Small intestine (tissue), 7 donors: ENCODE measurements at regions not wholly inside any gene's neighbourhood (a gene's known extent, or its start where the extent isn't known, plus 50 kb on each side); places are given as distances from the start of the nearest gene placed in this dataset.
"Not testable (repeated sequence)": the region's sequence is repeated elsewhere in the genome, so short reads cannot be mapped to it uniquely, and the experiment has no call there.

ENCODE experiments used
- DNase-seq, 2 donors: peaks; one replicate each; pipeline versions ENCODE4 v3.0.0 to v3.0.0-alpha.2; 2013
- FAIRE-seq: peaks from 2 replicates; lab custom pipeline; 2012; peaks lifted over from hg19 to GRCh38; lab: Jason Lieb, UNC
- H3K27ac ChIP-seq, 3 donors: one replicate each; pipeline ENCODE4 v1.5.1; 2013; ENCODE audit warnings: low read length in 2 of 3, mild to moderate bottlenecking in 2 of 3, control low read depth in 1 of 3, inconsistent platforms in 1 of 3, low read depth in 1 of 3, moderate library complexity in 1 of 3
- H3K27me3 ChIP-seq, 3 donors: one replicate each; pipeline ENCODE4 v1.6.1; 2013; ENCODE audit warnings: low read length in 3 of 3, inconsistent platforms in 1 of 3; ENCODE audit not compliant: control insufficient read depth in 3 of 3, insufficient read depth in 3 of 3
- H3K36me3 ChIP-seq, 3 donors: one replicate each; pipeline ENCODE4 v1.6.1; 2013; ENCODE audit warnings: low read length in 3 of 3, inconsistent platforms in 1 of 3, low read depth in 1 of 3, mild to moderate bottlenecking in 1 of 3, moderate library complexity in 1 of 3; ENCODE audit not compliant: control insufficient read depth in 3 of 3, insufficient read depth in 2 of 3
- H3K4me1 ChIP-seq, 3 donors: one replicate each; pipeline ENCODE4 v1.6.1; 2013; ENCODE audit warnings: low read length in 2 of 3, inconsistent platforms in 1 of 3, low read depth in 1 of 3, mild to moderate bottlenecking in 1 of 3, moderate library complexity in 1 of 3; ENCODE audit not compliant: control insufficient read depth in 3 of 3, insufficient read depth in 2 of 3
- H3K4me3 ChIP-seq, 3 donors: one replicate each; pipeline ENCODE4 v1.5.1; 2013; ENCODE audit warnings: low read length in 3 of 3, control low read depth in 1 of 3, inconsistent platforms in 1 of 3, low read depth in 1 of 3, mild to moderate bottlenecking in 1 of 3, moderate library complexity in 1 of 3
- H3K9me3 ChIP-seq, 2 donors: one replicate each; pipeline ENCODE4 v1.6.1; 2013; ENCODE audit warnings: low read depth in 1 of 2, low read length in 1 of 2; ENCODE audit not compliant: control insufficient read depth in 2 of 2, insufficient read depth in 1 of 2
- WGBS, 3 donors: extraction: QIAGEN DNeasy Blood & Tissue Kit; methylation state at CpG; one replicate each; pipeline ENCODE4 v1.1.7; 2013; 5-methylcytosine and 5-hydroxymethylcytosine counted together
- donor health status: healthy with polysubstance abuse.
- donor health status: control.
- donor health status: control.
- donor health status: Bipolar disorder and iron deficiency.
- donor health status: healthy.

DNA sequence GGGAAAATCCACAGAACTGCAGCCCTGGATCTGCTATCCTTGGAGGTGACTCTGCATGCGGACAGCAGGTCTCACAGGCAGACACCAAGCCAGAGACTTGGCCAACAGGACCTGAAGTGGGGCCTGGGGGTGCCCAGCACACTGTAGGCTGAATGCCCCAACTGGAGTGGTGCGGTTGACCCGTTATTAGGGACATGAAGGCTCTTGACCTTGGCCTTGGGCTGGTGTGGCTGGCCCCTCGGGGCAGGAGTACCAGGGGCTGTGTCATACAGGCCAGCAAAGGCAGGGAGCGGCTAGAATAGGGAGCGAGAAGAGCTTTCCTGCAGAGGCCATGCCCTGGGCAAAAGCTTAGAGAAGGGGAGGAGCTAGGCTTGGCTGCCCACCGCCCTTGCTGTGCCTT lies 153.2 kb upstream of the MVB12B start:
- no peak for DNase-seq
- FAIRE-seq = no peak
- H3K4me1 ChIP-seq = no peaks in the 10 kb centered on the region
- 79 to 80% (median 79%) methylated on average over 7 of the region's 7 CpGs for WGBS, 3 donors
- H3K27ac ChIP-seq = no peak overlapping the region
- no peaks in the 10 kb centered on the region for H3K36me3 ChIP-seq
- no peak overlapping the region for H3K4me3 ChIP-seq
- H3K27me3 ChIP-seq = peaks cover 0 to 3% (median 0%) of the 10 kb centered on the region in 3 donors
- peaks cover 0 to 2% of the 10 kb centered on the region in 2 donors for H3K9me3 ChIP-seq

DNA sequence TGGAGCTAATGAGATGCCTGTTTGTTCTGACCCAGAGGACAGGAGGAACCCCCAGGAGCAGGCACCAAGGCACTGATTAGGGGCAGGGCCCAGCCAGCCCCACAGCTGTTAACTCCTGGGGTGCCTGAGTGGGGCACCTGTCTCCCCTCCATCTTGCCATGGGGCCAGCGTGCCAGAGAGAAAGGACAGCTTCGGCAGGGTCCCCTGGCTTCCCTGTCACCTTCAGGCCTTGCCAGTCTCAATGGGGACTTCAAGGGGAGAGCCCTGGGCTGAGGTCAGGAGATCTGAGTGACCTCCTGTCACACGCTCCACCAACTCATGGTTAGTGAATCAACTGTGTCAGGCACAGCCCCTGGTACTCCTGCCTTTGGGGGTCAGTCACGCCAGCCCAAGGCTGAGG lies 152.7 kb upstream of the MVB12B start:
- no peaks in the 10 kb centered on the region for H3K4me1 ChIP-seq
- DNase-seq = no peak
- FAIRE-seq = no peak

DNA sequence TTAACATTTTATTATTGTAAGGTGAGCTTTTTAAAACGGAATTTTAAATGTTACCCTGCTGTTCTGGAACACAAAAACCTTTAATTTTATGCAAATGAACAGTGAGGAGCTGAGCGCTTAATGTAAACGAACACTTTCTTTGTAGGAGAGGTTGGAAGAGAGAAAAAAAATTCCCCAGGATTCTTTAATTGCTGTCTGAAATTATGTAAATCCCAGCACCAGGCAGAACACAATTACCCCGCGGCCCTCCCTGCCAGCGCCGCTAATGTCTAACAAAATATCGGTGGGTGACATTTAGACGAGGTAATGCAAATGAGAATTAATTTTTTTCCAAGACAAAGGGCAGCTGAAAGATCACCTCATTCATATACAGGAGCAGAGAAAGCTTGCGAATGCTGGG lies 143.4 kb upstream of the MVB12B start:
- no peaks in the 10 kb centered on the region for H3K36me3 ChIP-seq
- 69 to 73% (median 71%) methylated on average over 10 of the region's 10 CpGs for WGBS, 3 donors
- H3K27me3 ChIP-seq = peaks cover 0 to 5% (median 4%) of the 10 kb centered on the region in 3 donors
- no peak overlapping the region for H3K27ac ChIP-seq
- DNase-seq = no peak
- H3K4me1 ChIP-seq = no peaks in the 10 kb centered on the region
- no peak overlapping the region for H3K4me3 ChIP-seq
- peaks cover 0 to 3% of the 10 kb centered on the region in 2 donors for H3K9me3 ChIP-seq
- no peak for FAIRE-seq

More for the DNA sequence above, 152.7 kb upstream of the MVB12B start:
- H3K27me3 ChIP-seq = peaks cover 0 to 3% (median 0%) of the 10 kb centered on the region in 3 donors
- no peaks in the 10 kb centered on the region for H3K36me3 ChIP-seq
- H3K27ac ChIP-seq = no peak overlapping the region
- peaks cover 0 to 2% of the 10 kb centered on the region in 2 donors for H3K9me3 ChIP-seq
- 81 to 91% (median 89%) methylated on average over 3 to 4 of the region's 4 CpGs for WGBS, 3 donors
- H3K4me3 ChIP-seq = no peak overlapping the region

DNA sequence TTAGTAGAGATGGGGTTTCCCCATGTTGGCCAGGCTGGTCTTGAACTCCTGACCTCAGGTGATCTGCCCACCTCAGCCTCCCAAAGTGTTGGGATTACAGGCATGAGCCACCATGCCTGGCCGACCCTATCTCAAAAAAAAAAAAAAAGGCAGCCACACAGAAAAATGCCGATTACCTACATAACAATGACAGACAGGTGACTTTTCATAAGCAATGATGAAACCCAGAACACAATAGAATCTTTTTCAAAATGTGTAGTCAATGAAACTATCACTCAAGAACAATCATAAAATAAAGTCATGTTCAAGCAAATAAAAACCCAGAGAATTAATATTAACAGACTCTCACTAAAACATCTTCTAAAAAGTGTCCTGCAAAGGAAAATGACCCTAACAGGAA lies 135.6 kb upstream of the MVB12B start:
- WGBS, 3 donors = 90 to 97% (median 93%) methylated on average over 2 of the region's 2 CpGs
- H3K27ac ChIP-seq, H3K36me3 ChIP-seq, H3K4me1 ChIP-seq, DNase-seq, H3K9me3 ChIP-seq, H3K4me3 ChIP-seq, FAIRE-seq, H3K27me3 ChIP-seq: not testable (repeated sequence)

DNA sequence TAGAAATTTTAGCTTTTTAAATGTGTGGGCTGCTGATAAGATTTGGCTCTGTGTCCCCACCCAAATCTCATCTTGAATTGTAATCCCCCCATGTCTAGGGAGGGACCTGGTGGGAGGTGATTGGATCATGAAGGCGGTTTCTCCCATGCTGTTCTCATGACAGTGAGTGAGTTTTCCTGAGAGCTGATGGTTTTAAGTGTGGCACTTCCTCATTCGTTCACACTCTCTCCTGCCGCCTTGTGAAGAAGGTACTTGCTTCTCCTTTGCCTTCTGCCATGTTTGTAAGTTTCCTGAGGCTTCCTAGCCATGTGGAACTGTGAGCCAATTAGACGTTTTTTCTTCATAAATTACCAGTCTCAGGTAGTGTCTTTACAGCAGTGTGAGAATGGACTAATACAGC lies 127.8 kb upstream of the MVB12B start:
- Histone ChIP-seq H3K9me3 (no peaks in the 10 kb centered on the region), H3K27me3 (peaks cover 0 to 4% (median 2%) of the 10 kb centered on the region in 3 donors), H3K4me3 (no peak overlapping the region), H3K36me3 (no peaks in the 10 kb centered on the region), H3K4me1 (no peaks in the 10 kb centered on the region), H3K27ac (no peak overlapping the region)
- 61 to 69% (median 63%) methylated on average over 4 of the region's 4 CpGs for WGBS, 3 donors
- DNase-seq (no peak), FAIRE-seq (no peak)

DNA sequence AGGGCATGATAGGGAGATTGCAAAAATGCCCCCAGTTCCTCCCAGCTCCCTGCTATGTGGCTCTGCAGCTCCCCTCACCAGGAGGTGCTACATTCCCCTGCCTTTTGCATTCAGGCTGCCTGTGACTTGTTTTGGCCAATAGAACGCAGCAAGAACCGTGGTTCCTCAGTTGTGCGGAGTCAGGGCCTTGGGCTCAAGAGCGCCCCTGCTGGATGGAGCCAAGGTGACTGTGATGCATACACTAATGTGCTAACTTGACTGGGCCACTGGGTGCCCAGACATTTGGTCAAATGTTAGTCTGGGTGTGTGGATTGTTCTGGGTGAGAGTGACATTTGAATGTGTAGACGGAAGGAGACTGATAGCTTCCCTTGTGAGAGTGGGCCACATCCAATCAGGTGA lies 123.3 kb upstream of the MVB12B start:
- DNase-seq (no peak), FAIRE-seq (no peak)
- Histone ChIP-seq H3K27ac (no peak overlapping the region), H3K9me3 (peaks cover 0 to 2% of the 10 kb centered on the region in 2 donors), H3K4me3 (no peak overlapping the region), H3K27me3 (peaks cover 0 to 9% (median 5%) of the 10 kb centered on the region in 3 donors), H3K4me1 (no peaks in the 10 kb centered on the region), H3K36me3 (no peaks in the 10 kb centered on the region)
- 92 to 96% (median 94%) methylated on average over 5 of the region's 5 CpGs for whole genome bisulfite sequencing, 3 donors

DNA sequence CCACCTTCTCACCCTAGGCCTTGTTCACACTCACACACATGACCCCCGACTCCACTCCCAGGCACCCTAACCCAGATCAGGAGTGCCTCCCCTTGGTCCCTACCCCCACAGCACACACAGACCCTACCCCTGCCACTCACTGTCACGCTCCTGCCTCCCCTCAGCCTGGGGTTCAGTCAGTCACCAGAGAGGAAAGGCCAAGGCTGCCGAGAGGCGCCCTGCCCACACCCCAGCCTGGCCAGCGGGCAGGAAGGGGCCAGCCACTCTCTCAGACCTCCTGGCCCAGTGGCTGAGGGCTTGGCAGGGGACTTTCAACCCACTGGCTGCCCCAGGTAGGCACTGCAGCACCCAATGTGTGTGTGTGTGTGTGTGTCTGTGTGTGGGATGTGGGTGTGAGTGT lies 122.4 kb upstream of the MVB12B start:
- H3K27ac ChIP-seq = no peak overlapping the region
- FAIRE-seq = no peak
- H3K9me3 ChIP-seq = peaks cover 0 to 2% of the 10 kb centered on the region in 2 donors
- no peak for DNase-seq
- no peak overlapping the region for H3K4me3 ChIP-seq
- 85 to 96% (median 92%) methylated on average over 5 of the region's 5 CpGs for WGBS, 3 donors
- H3K27me3 ChIP-seq = peaks cover 0 to 7% (median 3%) of the 10 kb centered on the region in 3 donors
- H3K36me3 ChIP-seq = no peaks in the 10 kb centered on the region
- H3K4me1 ChIP-seq = no peaks in the 10 kb centered on the region

DNA sequence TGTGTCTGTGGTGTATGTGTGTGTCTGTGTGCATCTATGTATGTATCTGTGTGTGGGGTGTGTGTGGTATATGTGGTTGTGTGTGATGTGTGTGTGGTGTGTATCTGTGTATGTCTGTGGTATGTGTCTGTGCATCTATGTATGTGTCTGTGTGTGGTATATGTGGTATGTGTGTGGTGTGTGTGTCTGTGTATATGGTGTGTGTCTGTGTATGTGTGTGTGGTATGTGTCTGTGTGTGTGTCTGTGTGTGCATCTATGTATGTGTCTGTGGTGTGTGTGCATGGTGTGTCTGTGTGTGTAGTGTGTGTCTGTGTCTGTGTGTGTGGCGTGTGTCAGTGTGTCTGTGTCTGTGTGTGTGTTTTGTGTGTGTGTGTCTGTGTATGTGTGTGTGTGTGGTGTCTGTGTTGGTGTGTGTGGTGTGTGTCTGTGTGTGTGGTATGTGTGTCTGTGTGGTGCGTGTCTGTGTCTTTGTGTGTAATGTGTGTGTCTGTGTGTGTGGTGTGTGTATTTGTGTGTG lies 121.9 kb upstream of the MVB12B start:
- peaks cover 0 to 2% of the 10 kb centered on the region in 2 donors for H3K9me3 ChIP-seq
- WGBS, 3 donors = 82 to 97% (median 91%) methylated on average over 2 of the region's 2 CpGs
- no peaks in the 10 kb centered on the region for H3K4me1 ChIP-seq
- H3K36me3 ChIP-seq = no peaks in the 10 kb centered on the region
- peaks cover 0 to 7% (median 3%) of the 10 kb centered on the region in 3 donors for H3K27me3 ChIP-seq
- no peak overlapping the region for H3K4me3 ChIP-seq
- FAIRE-seq (no peak), DNase-seq (no peak)
- no peak overlapping the region for H3K27ac ChIP-seq

DNA sequence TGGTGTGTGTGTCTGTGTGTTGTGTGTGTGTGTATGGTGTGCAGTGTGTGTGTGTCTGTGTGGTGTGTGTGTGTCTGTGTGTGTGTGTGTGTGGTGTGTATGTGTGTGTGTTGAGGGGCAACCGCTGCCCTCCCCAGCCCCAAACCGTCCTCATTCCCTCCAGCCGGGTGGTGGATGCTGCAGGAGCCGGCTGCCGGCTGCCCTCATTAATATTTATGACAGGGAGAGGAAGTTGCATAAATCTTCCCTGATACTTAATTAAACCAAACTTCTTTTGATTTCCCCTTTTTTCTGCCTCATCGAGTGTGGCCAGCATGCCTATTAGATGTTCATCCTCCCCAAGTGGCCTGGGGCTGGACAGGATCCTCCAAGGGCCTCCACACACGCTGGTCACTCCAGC lies 121.4 kb upstream of the MVB12B start:
- no peak for FAIRE-seq

More for the DNA sequence above, 121.4 kb upstream of the MVB12B start:
- H3K27ac ChIP-seq = no peak overlapping the region
- WGBS, 3 donors = 14 to 26% (median 21%) methylated on average over 7 of the region's 7 CpGs
- H3K4me3 ChIP-seq = no peak overlapping the region
- H3K9me3 ChIP-seq = peaks cover 0 to 2% of the 10 kb centered on the region in 2 donors
- DNase-seq = no peak
- H3K4me1 ChIP-seq = no peaks in the 10 kb centered on the region
- H3K36me3 ChIP-seq = no peaks in the 10 kb centered on the region
- H3K27me3 ChIP-seq = peaks cover 0 to 7% (median 3%) of the 10 kb centered on the region in 3 donors
